IMR-90 (cell line): ENCODE measurements at regions not wholly inside any gene's neighbourhood (a gene's known extent, or its start where the extent isn't known, plus 50 kb on each side); places are given as distances from the start of the nearest gene placed in this dataset.

ENCODE experiments used
- ATAC-seq: fragments of 200-7000 bp; cut with Tn5 transposase; 2 replicates; pipeline ENCODE4 v1.9.1; 2020; ENCODE audit warnings: low read depth, mild to moderate bottlenecking, moderate library complexity
- BruUV-seq: library from RNA; stranded (reverse); fragments of 400-500 nt; replicated peaks from 2 replicates; lab custom pipeline; 2021; lab: Mats Ljungman, UMichigan
- CTCF ChIA-PET: fragments of 300-600 bp; formaldehyde crosslinking; extraction: SDS; loops from one replicate; lab custom pipeline; 2021; ENCODE audit warnings: antibody characterized with exemption; lab: Yijun Ruan, JAX
- POLR2A ChIA-PET: fragments of 300-600 bp; sonication (Branson Sonifier 250); formaldehyde crosslinking; loops from one replicate; lab custom pipeline; 2022; ENCODE audit warnings: antibody characterized with exemption; ENCODE audit not compliant: unreplicated experiment; lab: Charles Lee
- DNase-seq: peaks from one replicate; pipeline ENCODE4 v3.0.0; 2013
- H2AFZ ChIP-seq: replicated peaks from 2 replicates; pipeline ENCODE3; 2013; ENCODE audit warnings: low read length, mild to moderate bottlenecking; ENCODE audit not compliant: poor library complexity
- H2AK5ac ChIP-seq: 2 replicates; pipeline ENCODE4 v1.6.1; 2013; ENCODE audit warnings: low read depth, low read length, inconsistent platforms
- H2AK9ac ChIP-seq: replicated peaks from 2 replicates; pipeline ENCODE3; 2013; ENCODE audit warnings: mild to moderate bottlenecking, low read depth, low read length, moderate library complexity; ENCODE audit not compliant: poor library complexity
- H2BK120ac ChIP-seq: 2 replicates; pipeline ENCODE4 v1.6.1; 2013; ENCODE audit warnings: low read depth, low read length, inconsistent platforms
- H2BK15ac ChIP-seq: 3 replicates; pipeline ENCODE4 v1.6.1; 2013; ENCODE audit warnings: low read depth, low read length, inconsistent platforms
- H2BK20ac ChIP-seq: 2 replicates; pipeline ENCODE4 v1.6.1; 2013; ENCODE audit warnings: low read depth, mild to moderate bottlenecking, inconsistent platforms, low read length, moderate library complexity
- H2BK5ac ChIP-seq: 2 replicates; pipeline ENCODE4 v1.6.1; 2013; ENCODE audit warnings: mild to moderate bottlenecking, low read depth, low read length, inconsistent platforms; ENCODE audit not compliant: poor library complexity, severe bottlenecking
- H3K14ac ChIP-seq: replicated peaks from 2 replicates; pipeline ENCODE4 v1.6.1; 2013; ENCODE audit warnings: low read depth, low read length, inconsistent platforms
- H3K18ac ChIP-seq: 2 replicates; pipeline ENCODE4 v1.6.1; 2013; ENCODE audit warnings: low read depth, low read length, control low read depth
- H3K23ac ChIP-seq: 2 replicates; pipeline ENCODE4 v1.6.1; 2013; ENCODE audit warnings: low read depth, low read length, inconsistent platforms
- H3K27ac ChIP-seq: 2 replicates; pipeline ENCODE4 v1.5.1; 2013; ENCODE audit warnings: mild to moderate bottlenecking, control low read depth, low read length; ENCODE audit not compliant: insufficient read depth
- H3K27me3 ChIP-seq: 2 replicates; pipeline ENCODE4 v1.6.1; 2013; ENCODE audit warnings: low read length; ENCODE audit not compliant: control insufficient read depth, insufficient read depth
- H3K36me3 ChIP-seq: 2 replicates; pipeline ENCODE4 v1.6.1; 2013; ENCODE audit warnings: low read length, mixed read lengths; ENCODE audit not compliant: control insufficient read depth, insufficient read depth
- H3K4ac ChIP-seq: 2 replicates; pipeline ENCODE4 v1.6.1; 2013; ENCODE audit warnings: low read depth, low read length, inconsistent platforms
- H3K4me1 ChIP-seq: 2 replicates; pipeline ENCODE4 v1.6.1; 2013; ENCODE audit warnings: low read length, mixed read lengths; ENCODE audit not compliant: control insufficient read depth, insufficient read depth
- H3K4me2 ChIP-seq: 2 replicates; pipeline ENCODE4 v1.6.1; 2013; ENCODE audit warnings: low read depth, mild to moderate bottlenecking, control low read depth, low read length, moderate library complexity
- H3K4me3 ChIP-seq: 2 replicates; pipeline ENCODE4 v1.5.1; 2013; ENCODE audit warnings: low read depth, mild to moderate bottlenecking, control low read depth, low read length, moderate library complexity; ENCODE audit not compliant: insufficient read depth
- H3K56ac ChIP-seq: 2 replicates; pipeline ENCODE4 v1.6.1; 2013; ENCODE audit warnings: low read length, inconsistent platforms; ENCODE audit not compliant: insufficient read depth; ENCODE audit errors: extremely low read depth
- H3K79me1 ChIP-seq, 2 experiments: 2 replicates each; pipeline ENCODE4 v1.6.1; 2013; ENCODE audit warnings: low read length in 2 of 2, inconsistent platforms in 1 of 2, low read depth in 1 of 2
- H3K9ac ChIP-seq: 2 replicates; pipeline ENCODE4 v1.6.1; 2013; ENCODE audit warnings: low read depth, low read length, control low read depth
- H3K9me1 ChIP-seq: 2 replicates; pipeline ENCODE4 v1.6.1; 2013; ENCODE audit warnings: low read length, inconsistent platforms; ENCODE audit not compliant: insufficient read depth
- H3K9me3 ChIP-seq: 2 replicates; pipeline ENCODE4 v1.6.1; 2013; ENCODE audit warnings: low read length; ENCODE audit not compliant: control insufficient read depth, insufficient read depth
- H4K20me1 ChIP-seq: 2 replicates; pipeline ENCODE4 v1.6.1; 2013; ENCODE audit warnings: low read length, inconsistent platforms; ENCODE audit not compliant: insufficient read depth
- H4K5ac ChIP-seq: 2 replicates; pipeline ENCODE4 v1.6.1; 2013; ENCODE audit warnings: mild to moderate bottlenecking, low read depth, low read length, control low read depth
- H4K8ac ChIP-seq, 2 experiments: 2 replicates each; pipeline ENCODE4 v1.6.1; 2013; ENCODE audit warnings: low read depth in 2 of 2, low read length in 2 of 2, control low read depth in 1 of 2, inconsistent platforms in 1 of 2
- H4K91ac ChIP-seq: 2 replicates; pipeline ENCODE4 v1.6.1; 2013; ENCODE audit warnings: low read depth, low read length, inconsistent platforms; ENCODE audit not compliant: insufficient read depth
- CEBPB ChIP-seq: IDR thresholded peaks from 2 replicates; pipeline ENCODE4 v1.6.1; 2012; ENCODE audit warnings: low read depth, low read length, improper control_type of control experiment
- FOS ChIP-seq: fragments of 150-350 bp; IDR thresholded peaks from 2 replicates; pipeline ENCODE4 v1.6.1; 2016; ENCODE audit warnings: low read depth, low read length
- NFE2L2 ChIP-seq: fragments of 150-350 bp; IDR thresholded peaks from 2 replicates; pipeline ENCODE4 v1.6.1; 2016; ENCODE audit warnings: low read depth, mild to moderate bottlenecking, low read length
- POLR2A ChIP-seq: IDR thresholded peaks from 2 replicates; pipeline ENCODE4 v1.6.1; 2012; ENCODE audit warnings: mild to moderate bottlenecking, low read depth, low read length
- RCOR1 ChIP-seq: IDR thresholded peaks from 2 replicates; pipeline ENCODE4 v1.6.1; 2012; ENCODE audit warnings: mild to moderate bottlenecking, low read length, improper control_type of control experiment; ENCODE audit not compliant: insufficient replicate concordance
- SMC3 ChIP-seq: fragments of 150-350 bp; IDR thresholded peaks from 2 replicates; pipeline ENCODE4 v1.6.1; 2016; ENCODE audit warnings: low read depth, mild to moderate bottlenecking, antibody characterized with exemption, low read length, moderate library complexity
- WGBS, 2 experiments: methylation state at CpG; one replicate each; pipeline versions ENCODE4 v1.1.5 to v1.1.7; 2013; ENCODE audit warnings: missing lambda C conversion rate in 2 of 2; ENCODE audit not compliant: insufficient read length in 1 of 2; ENCODE audit errors: extremely low coverage in 2 of 2; 5-methylcytosine and 5-hydroxymethylcytosine counted together
- dilution Hi-C: fragments of 300-500 bp; cut with HindIII; formaldehyde crosslinking; loops from one replicate; pipeline ENCODE4 v1.14.3; 2018; ENCODE audit warnings: low sequenced_read_pairs; ENCODE audit not compliant: unreplicated experiment
- in situ Hi-C: fragments of 300-500 bp; cut with MboI; formaldehyde crosslinking; loops from 3 replicates; pipeline ENCODE4 v1.14.3; 2019; ENCODE audit warnings: low sequenced_read_pairs, inconsistent platforms, mixed read lengths
- intact Hi-C: fragments of 100-400 bp; cut with micrococcal nuclease; formaldehyde crosslinking; loops from 2 replicates; pipeline ENCODE4 v1.10.0; 2022

- TF ChIP-seq RCOR1, result peak; percentile 66
- TF ChIP-seq NFE2L2, result no peak
- TF ChIP-seq FOS, result peak; percentile 86
- TF ChIP-seq POLR2A, result no peak
Observed at GRCh38 chr2:145652571-145653545, 1132.9 kb upstream of the ZEB2 start (continued).

- H2BK15ac ChIP-seq, result no peak overlapping the region
- H2AFZ ChIP-seq, result no peak overlapping the region
- H3K23ac ChIP-seq, result no peak overlapping the region
- no peak overlapping the region for H4K91ac ChIP-seq
- no peak overlapping the region for H2BK120ac ChIP-seq
- H2BK20ac ChIP-seq, result no peak overlapping the region
- H3K27me3 ChIP-seq, result no peaks in the 10 kb centered on the region
- H3K9me1 ChIP-seq, result no peaks in the 10 kb centered on the region
- peak overlapping the region; percentile 42; the same call in 1 of the 2 replicates for H3K27ac ChIP-seq
- BruUV-seq, result no TSS peak
- H3K36me3 ChIP-seq, result no peaks in the 10 kb centered on the region
- H3K79me1 ChIP-seq, result no peaks in the 10 kb centered on the region
- ChIA-PET POLR2A (no interaction called here), CTCF (interaction anchor here (0.6 to 0.7 kb wide), 2 partner anchors 15 to 53 kb away, joined by 3 read pairs; no protein-coding TSS in a partner anchor)
- H3K56ac ChIP-seq, result no peak overlapping the region
- H3K9me3 ChIP-seq, result no peaks in the 10 kb centered on the region
- no peak overlapping the region for H2AK5ac ChIP-seq
- no peak overlapping the region for H4K8ac ChIP-seq
- no peaks in the 10 kb centered on the region for H4K20me1 ChIP-seq
- DNase-seq (peak; percentile 65), ATAC-seq (peak; percentile 83)
- no peak overlapping the region for H2AK9ac ChIP-seq
- H3K18ac ChIP-seq, result peak overlapping the region; percentile 22; the same call in 1 of the 2 replicates
- no peaks in the 10 kb centered on the region; the same call in 1 of the 2 replicates for H3K4me1 ChIP-seq
- H3K4me2 ChIP-seq, result no peak overlapping the region
- H3K4me3 ChIP-seq, result no peak overlapping the region
- intact Hi-C loops, result loop anchor here (5.0 kb wide), 2 partner anchors 660 to 1130 kb away; partner anchors contain the start of gene ZEB2
- H3K9ac ChIP-seq, result no peak overlapping the region
- H2BK5ac ChIP-seq, result no peak overlapping the region
- in situ Hi-C loops, result no loop called here
- dilution Hi-C loops, result no loop called here
- no CpG with 5 or more reads among the region's 2 CpGs for WGBS, 2 experiments
- no peak overlapping the region for H4K5ac ChIP-seq
- no peak overlapping the region; the same call in 1 of the 2 replicates for H3K14ac ChIP-seq
- no peak overlapping the region for H3K4ac ChIP-seq
- TF ChIP-seq SMC3, result no peak
- TF ChIP-seq CEBPB, result peak; percentile 80
Observed at GRCh38 chr2:145652036-145652435, 1132.1 kb upstream of the ZEB2 start.
